ENCODE measurements at regions not wholly inside any gene's neighbourhood (a gene's known extent, or its start where the extent isn't known, plus 50 kb on each side); places are given as distances from the start of the nearest gene placed in this dataset.

DNA sequence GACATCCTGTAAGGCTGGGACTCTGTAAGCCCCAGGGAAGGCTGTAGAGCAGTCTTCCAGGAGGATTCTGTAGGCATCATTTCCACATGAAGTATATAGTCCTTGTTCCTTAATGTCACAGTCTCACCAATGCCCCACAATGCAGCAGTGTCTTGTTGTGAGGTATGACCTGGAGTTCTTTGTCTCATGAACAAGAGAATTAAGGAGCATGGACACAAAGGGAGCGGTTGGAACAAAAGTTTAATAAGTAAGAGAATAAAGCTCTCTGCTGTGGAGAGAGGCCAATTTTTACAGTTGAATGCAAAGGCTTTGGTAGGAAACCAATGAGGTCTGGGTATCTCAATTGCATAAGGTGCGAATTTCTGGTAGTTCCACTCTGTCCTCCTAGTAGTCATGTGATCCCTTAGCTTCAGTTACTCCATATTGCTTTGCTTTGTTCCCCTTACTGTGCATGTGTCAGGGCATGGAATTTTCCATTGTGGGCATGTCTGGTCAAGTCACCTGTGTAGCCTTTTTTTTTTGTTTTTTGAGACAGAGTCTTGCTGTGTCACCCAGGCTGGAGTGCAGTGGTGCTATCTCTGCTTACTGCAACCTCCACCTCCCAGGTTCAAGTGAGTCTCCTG, 124.3 kb upstream of the TMTC4 start:
- no peak overlapping the region for H4K8ac ChIP-seq (ENCODE audit: extremely low read depth, insufficient read depth, low read length)
- H3K4me3 ChIP-seq (ENCODE audit: extremely low read depth in 1 of 4, insufficient read depth in 2 of 4, low read depth in 3 of 4, low read length in 4 of 4), result no peak overlapping the region
- no peaks in the 10 kb centered on the region for H3K23me2 ChIP-seq (ENCODE audit: low read depth, low read length)
- no peak overlapping the region for H2BK15ac ChIP-seq (ENCODE audit: low read length)
- H2BK5ac ChIP-seq (ENCODE audit: low read depth, low read length), result no peak overlapping the region
- H4K20me1 ChIP-seq (replicated peaks in 1 of 2; ENCODE audit: control insufficient read depth in 1 of 2, insufficient read depth in 2 of 2, low read length in 2 of 2), result no peaks in the 10 kb centered on the region
- H2AFZ ChIP-seq (ENCODE audit: low read length), result no peak overlapping the region
- H2AK5ac ChIP-seq (ENCODE audit: low read depth, low read length), result 0 out of 2 replicates have a peak overlapping the region, but pooled peaks have one; percentile 26
- no peak overlapping the region for H4K91ac ChIP-seq (replicated peaks; ENCODE audit: insufficient read length, low read length)
- H3K4me2 ChIP-seq (ENCODE audit: insufficient read depth in 1 of 2, low read depth in 2 of 2, low read length in 2 of 2), result no peak overlapping the region
- no peak overlapping the region for H3K27ac ChIP-seq (ENCODE audit: low read depth, low read length)
- no peak overlapping the region for H3K23ac ChIP-seq (ENCODE audit: insufficient read length)
- FAIRE-seq (no peak), DNase-seq (ENCODE audit: low read depth in 1 of 2, low spot score in 2 of 2) (no peak)
- ChIA-PET CTCF (ENCODE audit: partially characterized antibody) (interaction anchor here (0.7 to 2.3 kb wide), 3 partner anchors 29 to 223 kb away, joined by 3 to 8 read pairs (median 6); no protein-coding TSS in a partner anchor), POLR2A (ENCODE audit: partially characterized antibody) (interaction anchor here (0.7 kb wide), 1 partner anchor 93 kb away, joined by 3 read pairs; no protein-coding TSS in a partner anchor)
- no peak overlapping the region for H2BK120ac ChIP-seq (replicated peaks; ENCODE audit: low read depth, low read length)
- no peak overlapping the region for H2BK12ac ChIP-seq (ENCODE audit: low read depth, low read length)
- no peaks in the 10 kb centered on the region for H3K79me2 ChIP-seq (ENCODE audit: control insufficient read depth in 1 of 2, insufficient read depth in 2 of 2, low read length in 2 of 2)
- no peak overlapping the region for H3K9ac ChIP-seq (replicated peaks in 1 of 4; ENCODE audit: extremely low read depth in 1 of 4, low read depth in 3 of 4, low read length in 3 of 4)
- H3K18ac ChIP-seq (ENCODE audit: extremely low read depth, low read length), result no peak overlapping the region
- H4K5ac ChIP-seq (ENCODE audit: insufficient read length, low read depth, low read length), result no peak overlapping the region
- no peak overlapping the region for H3K14ac ChIP-seq (ENCODE audit: insufficient read length)
- no peak overlapping the region for H3K56ac ChIP-seq (replicated peaks; ENCODE audit: insufficient read length, low read depth, low read length)
- H3K36me3 ChIP-seq (ENCODE audit: control insufficient read depth in 2 of 4, insufficient read depth in 4 of 4, low read length in 3 of 4), result no peaks in the 10 kb centered on the region
- H3K4ac ChIP-seq (replicated peaks; ENCODE audit: insufficient read length, low read depth, low read length), result no peak overlapping the region
- 85% methylated on average over 2 of the region's 2 CpGs; no CpG with 5 or more reads in 1 of the 2 experiments for WGBS, 2 experiments (ENCODE audit: extremely low coverage in 1 of 2, insufficient coverage in 1 of 2, insufficient read length in 1 of 2, insufficient replicate concordance in 2 of 2, low coverage in 1 of 2, low lambda C conversion rate in 2 of 2, missing lambda C conversion rate in 1 of 2)
- peaks cover 0 to 2% (median 0%) of the 10 kb centered on the region in 4 experiments; a peak in 2 of 7 replicates for H3K4me1 ChIP-seq (replicated peaks in 1 of 4; ENCODE audit: control insufficient read depth in 3 of 4, insufficient read depth in 4 of 4, low read length in 3 of 4)
- H2BK20ac ChIP-seq (ENCODE audit: low read length), result no peak overlapping the region
- peaks cover 6 to 9% of the 10 kb centered on the region in 2 experiments; a peak in 3 of 4 replicates for H3K9me3 ChIP-seq (ENCODE audit: insufficient read depth in 2 of 2, low read depth in 1 of 2, low read length in 1 of 2)
- no peaks in the 10 kb centered on the region for H3K79me1 ChIP-seq (ENCODE audit: low read depth, low read length)
- no peaks in the 10 kb centered on the region for H3K27me3 ChIP-seq (replicated peaks in 1 of 4; ENCODE audit: control insufficient read depth in 3 of 4, extremely low read depth in 1 of 4, insufficient read depth in 3 of 4, low read length in 3 of 4)
- TF ChIP-seq EP300 (IDR thresholded peaks at IDR 0.05; ENCODE audit: borderline replicate concordance in 1 of 2, low read depth in 2 of 2, low read length in 2 of 2) (no peak), HDAC6 (IDR thresholded peaks at IDR 0.05; ENCODE audit: low read depth, low read length) (no peak), ZNF274 (IDR thresholded peaks at IDR 0.05; ENCODE audit: borderline replicate concordance, extremely low read depth, low read length) (no peak), BACH1 (IDR thresholded peaks at IDR 0.05; ENCODE audit: low read length) (no peak), CTBP2 (IDR thresholded peaks at IDR 0.05; ENCODE audit: borderline replicate concordance, insufficient read depth, insufficient read length, low read length) (no peak), RBBP5 (IDR thresholded peaks at IDR 0.05; ENCODE audit: borderline replicate concordance, low read depth, low read length) (no peak), EGR1 (IDR thresholded peaks at IDR 0.05; ENCODE audit: borderline replicate concordance, low read depth, low read length) (no peak), KDM5A (IDR thresholded peaks at IDR 0.05; ENCODE audit: low read length) (no peak), SAP30 (IDR thresholded peaks at IDR 0.05; ENCODE audit: insufficient read depth, insufficient replicate concordance, low read length) (no peak), TCF12 (IDR thresholded peaks at IDR 0.05; ENCODE audit: low read depth, low read length) (no peak), CHD1 (IDR thresholded peaks at IDR 0.05; ENCODE audit: low read depth, low read length) (no peak)
- TF ChIP-seq, protein P1, sequence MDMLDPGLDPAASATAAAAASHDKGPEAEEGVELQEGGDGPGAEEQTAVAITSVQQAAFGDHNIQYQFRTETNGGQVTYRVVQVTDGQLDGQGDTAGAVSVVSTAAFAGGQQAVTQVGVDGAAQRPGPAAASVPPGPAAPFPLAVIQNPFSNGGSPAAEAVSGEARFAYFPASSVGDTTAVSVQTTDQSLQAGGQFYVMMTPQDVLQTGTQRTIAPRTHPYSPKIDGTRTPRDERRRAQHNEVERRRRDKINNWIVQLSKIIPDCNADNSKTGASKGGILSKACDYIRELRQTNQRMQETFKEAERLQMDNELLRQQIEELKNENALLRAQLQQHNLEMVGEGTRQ (IDR thresholded peaks at IDR 0.05; ENCODE audit: low read length), result no peak
